22Rv1 (cell line): ENCODE measurements at regions not wholly inside any gene's neighbourhood (a gene's known extent, or its start where the extent isn't known, plus 50 kb on each side); places are given as distances from the start of the nearest gene placed in this dataset.

Experiments
- ZFX ChIP-seq: fragments of 450-650 bp; IDR thresholded peaks from 2 replicates; pipeline ENCODE4 v1.6.1; 2017; ENCODE audit warnings: antibody characterized with exemption, borderline replicate concordance
- TF ChIP-seq, protein P1 (sequence below): fragments of 450-650 bp; IDR thresholded peaks from 2 replicates; pipeline ENCODE4 v1.5.1; 2017; ENCODE audit warnings: mild to moderate bottlenecking

DNA sequence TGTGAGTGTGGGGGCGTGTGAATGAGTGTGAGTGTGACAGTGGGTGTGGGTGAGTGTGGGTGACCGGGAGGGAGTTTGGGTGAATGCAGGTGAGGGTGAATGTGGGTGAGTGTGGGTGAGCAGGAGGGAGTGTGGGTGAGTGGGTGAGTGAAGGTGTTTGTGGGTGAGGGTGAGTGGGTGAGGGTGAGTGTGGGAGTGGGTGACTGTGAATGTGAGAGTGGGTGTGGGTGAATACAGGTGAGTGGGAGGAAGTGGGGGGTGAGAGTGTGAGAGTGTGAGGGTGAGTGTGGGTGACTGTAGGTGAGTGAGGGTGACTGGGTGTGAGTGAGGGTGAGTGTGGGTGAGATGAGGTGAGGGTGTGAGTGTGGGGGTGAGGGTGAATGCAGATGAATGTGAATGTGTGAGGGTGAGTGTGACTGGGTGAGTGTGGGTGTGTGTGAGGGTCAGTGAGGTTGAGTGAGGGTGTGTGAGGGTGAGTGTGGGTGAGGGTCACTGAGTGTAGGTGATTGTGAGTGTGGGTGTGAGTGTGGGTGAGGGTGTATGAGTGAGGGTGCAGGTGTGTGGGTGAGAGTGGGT, 1677.3 kb upstream of the TENM3 start:
- TF ChIP-seq, protein P1, sequence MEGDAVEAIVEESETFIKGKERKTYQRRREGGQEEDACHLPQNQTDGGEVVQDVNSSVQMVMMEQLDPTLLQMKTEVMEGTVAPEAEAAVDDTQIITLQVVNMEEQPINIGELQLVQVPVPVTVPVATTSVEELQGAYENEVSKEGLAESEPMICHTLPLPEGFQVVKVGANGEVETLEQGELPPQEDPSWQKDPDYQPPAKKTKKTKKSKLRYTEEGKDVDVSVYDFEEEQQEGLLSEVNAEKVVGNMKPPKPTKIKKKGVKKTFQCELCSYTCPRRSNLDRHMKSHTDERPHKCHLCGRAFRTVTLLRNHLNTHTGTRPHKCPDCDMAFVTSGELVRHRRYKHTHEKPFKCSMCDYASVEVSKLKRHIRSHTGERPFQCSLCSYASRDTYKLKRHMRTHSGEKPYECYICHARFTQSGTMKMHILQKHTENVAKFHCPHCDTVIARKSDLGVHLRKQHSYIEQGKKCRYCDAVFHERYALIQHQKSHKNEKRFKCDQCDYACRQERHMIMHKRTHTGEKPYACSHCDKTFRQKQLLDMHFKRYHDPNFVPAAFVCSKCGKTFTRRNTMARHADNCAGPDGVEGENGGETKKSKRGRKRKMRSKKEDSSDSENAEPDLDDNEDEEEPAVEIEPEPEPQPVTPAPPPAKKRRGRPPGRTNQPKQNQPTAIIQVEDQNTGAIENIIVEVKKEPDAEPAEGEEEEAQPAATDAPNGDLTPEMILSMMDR = no peak
- TF ChIP-seq ZFX = no peak
